Left ventricle myocardium inferior (tissue), 1 donor: ENCODE measurements at regions not wholly inside any gene's neighbourhood (a gene's known extent, or its start where the extent isn't known, plus 50 kb on each side); places are given as distances from the start of the nearest gene placed in this dataset.

Source experiments
- DNase-seq: peaks from one replicate; pipeline ENCODE4 v3.0.0-alpha.2; 2020
- H3K27ac ChIP-seq: fragments of 200-600 bp; replicated peaks from 2 replicates; pipeline ENCODE4 v1.8.0; 2021
- H3K27me3 ChIP-seq: fragments of 200-600 bp; 2 replicates; pipeline ENCODE4 v1.8.0; 2021; ENCODE audit warnings: low read depth
- H3K36me3 ChIP-seq: fragments of 200-600 bp; 2 replicates; pipeline ENCODE4 v1.8.0; 2021
- H3K4me1 ChIP-seq: fragments of 200-600 bp; 2 replicates; pipeline ENCODE4 v1.8.0; 2021
- H3K4me3 ChIP-seq: fragments of 200-600 bp; 2 replicates; pipeline ENCODE4 v1.8.0; 2021; ENCODE audit warnings: mild to moderate bottlenecking, moderate library complexity
- H3K9me3 ChIP-seq: fragments of 200-600 bp; replicated peaks from 2 replicates; pipeline ENCODE4 v1.8.0; 2021
- intact Hi-C: fragments of 100-400 bp; cut with micrococcal nuclease; formaldehyde crosslinking; loops from one replicate; pipeline ENCODE4 v1.11.0; 2022
- TF ChIP-seq, protein P1 (sequence below): fragments of 200-600 bp; IDR thresholded peaks from 2 replicates; pipeline ENCODE4 v1.8.0; 2021; ENCODE audit warnings: antibody characterized with exemption, mild to moderate bottlenecking, borderline replicate concordance
- donor health status: DM: no; HTN: yes; CAD: no; lungs with severe emphysema.

DNA sequence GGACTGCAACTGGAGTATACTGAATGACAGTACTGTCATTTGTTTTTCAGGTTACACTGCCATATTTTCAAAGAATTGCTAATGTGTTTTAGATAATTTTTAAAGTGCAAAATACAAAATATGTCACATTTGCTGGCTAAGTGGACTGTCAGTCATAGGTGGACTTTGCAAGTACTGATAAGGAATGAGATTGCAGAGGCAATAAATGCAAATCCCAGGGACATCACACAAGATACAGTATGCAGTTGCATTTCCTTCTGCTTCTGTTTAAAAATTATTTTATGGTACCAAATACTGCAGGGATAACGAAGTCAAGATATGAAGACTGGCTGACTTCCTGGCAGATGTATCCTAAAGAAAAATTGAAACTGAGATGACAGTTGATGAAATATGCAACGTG is 237.6 kb upstream of the MAGI2 start:
- intact Hi-C loops, result no loop called here
- no peaks in the 10 kb centered on the region for H3K4me1 ChIP-seq
- no peaks in the 10 kb centered on the region for H3K27me3 ChIP-seq
- no peak overlapping the region for H3K27ac ChIP-seq
- DNase-seq, result no peak
- H3K36me3 ChIP-seq, result no peaks in the 10 kb centered on the region
- TF ChIP-seq, protein P1, sequence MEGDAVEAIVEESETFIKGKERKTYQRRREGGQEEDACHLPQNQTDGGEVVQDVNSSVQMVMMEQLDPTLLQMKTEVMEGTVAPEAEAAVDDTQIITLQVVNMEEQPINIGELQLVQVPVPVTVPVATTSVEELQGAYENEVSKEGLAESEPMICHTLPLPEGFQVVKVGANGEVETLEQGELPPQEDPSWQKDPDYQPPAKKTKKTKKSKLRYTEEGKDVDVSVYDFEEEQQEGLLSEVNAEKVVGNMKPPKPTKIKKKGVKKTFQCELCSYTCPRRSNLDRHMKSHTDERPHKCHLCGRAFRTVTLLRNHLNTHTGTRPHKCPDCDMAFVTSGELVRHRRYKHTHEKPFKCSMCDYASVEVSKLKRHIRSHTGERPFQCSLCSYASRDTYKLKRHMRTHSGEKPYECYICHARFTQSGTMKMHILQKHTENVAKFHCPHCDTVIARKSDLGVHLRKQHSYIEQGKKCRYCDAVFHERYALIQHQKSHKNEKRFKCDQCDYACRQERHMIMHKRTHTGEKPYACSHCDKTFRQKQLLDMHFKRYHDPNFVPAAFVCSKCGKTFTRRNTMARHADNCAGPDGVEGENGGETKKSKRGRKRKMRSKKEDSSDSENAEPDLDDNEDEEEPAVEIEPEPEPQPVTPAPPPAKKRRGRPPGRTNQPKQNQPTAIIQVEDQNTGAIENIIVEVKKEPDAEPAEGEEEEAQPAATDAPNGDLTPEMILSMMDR, result no peak
- no peaks in the 10 kb centered on the region for H3K9me3 ChIP-seq
- H3K4me3 ChIP-seq, result no peak overlapping the region

DNA sequence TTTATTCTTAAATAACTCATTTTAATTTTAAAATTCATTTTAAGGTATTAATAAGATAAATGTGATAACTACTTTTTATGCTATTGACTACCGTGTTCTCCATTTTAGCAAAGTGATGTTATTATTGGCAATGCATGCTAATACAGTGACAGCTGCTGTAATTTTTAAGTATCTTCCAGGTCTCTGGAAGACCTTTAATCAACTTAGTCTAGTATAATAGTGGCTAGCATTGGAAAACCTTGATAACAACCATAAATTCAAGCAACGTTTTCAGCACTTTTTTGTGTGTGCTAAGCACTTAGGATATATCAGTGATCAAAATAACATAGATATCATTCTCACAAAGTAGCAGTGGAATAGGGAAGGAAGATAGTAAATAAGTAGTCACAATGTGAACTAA is 230.9 kb upstream of the MAGI2 start:
- Histone ChIP-seq H3K4me1 (no peaks in the 10 kb centered on the region), H3K36me3 (no peaks in the 10 kb centered on the region), H3K4me3 (no peak overlapping the region), H3K9me3 (peaks cover 8% of the 10 kb centered on the region), H3K27ac (no peak overlapping the region), H3K27me3 (no peaks in the 10 kb centered on the region)
- TF ChIP-seq, protein P1, result no peak
- intact Hi-C loops, result no loop called here
- no peak for DNase-seq

DNA sequence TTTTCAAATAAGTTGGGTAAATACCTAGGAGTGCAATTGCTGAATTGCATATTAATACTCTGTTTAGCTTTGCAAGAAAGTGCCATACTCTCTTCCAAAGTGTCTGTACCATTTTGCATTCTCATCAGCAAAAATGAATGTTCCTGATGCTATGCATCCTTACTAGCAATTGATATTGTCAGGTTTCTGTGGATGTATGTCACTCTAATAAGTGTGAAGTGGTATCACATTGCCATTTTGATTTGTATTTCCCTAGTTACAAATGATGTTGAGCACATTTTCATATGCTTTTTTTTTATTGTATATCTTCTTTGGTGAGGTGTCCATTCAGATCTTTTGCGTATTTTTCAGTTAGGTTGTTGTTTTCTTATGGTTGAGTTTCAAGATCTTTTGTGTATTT is 230.4 kb upstream of the MAGI2 start:
- H3K36me3 ChIP-seq, result no peaks in the 10 kb centered on the region
- no peak overlapping the region for H3K27ac ChIP-seq
- no peaks in the 10 kb centered on the region for H3K4me1 ChIP-seq
- H3K4me3 ChIP-seq, result no peak overlapping the region
- intact Hi-C loops, result no loop called here
- H3K9me3 ChIP-seq, result peaks cover 8% of the 10 kb centered on the region
- H3K27me3 ChIP-seq, result no peaks in the 10 kb centered on the region
- no peak for DNase-seq
- TF ChIP-seq, protein P1, result no peak

DNA sequence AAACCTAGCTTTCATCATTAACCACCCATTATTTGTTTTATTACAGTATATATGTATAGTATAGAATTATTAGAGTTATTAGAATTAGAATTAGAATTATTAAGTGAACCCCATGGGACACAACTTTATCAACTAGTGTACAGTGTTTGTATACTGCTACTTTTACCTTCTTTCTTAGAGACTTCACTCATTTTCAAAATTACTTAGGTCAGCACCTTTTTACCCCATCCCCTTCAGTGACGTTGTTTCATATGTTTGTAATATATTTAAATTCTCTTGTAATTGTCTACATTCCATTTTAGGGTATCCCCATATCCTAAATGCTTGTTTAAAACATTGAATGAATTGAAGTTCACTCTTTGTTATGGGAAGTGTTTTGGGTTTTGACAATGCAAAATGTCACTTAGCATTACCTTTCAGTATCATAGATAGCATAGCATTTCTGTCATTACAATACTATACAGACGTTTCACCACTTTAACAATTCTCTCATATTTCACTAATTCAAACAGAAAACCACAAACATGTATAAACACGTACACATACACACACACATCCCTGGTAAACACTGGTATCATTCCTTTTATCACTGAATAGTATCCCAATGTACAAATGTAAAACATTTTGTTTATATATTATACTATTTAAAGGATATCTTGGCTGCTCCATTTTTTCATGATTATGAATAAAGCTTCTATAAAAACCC is 229.9 kb upstream of the MAGI2 start:
- no peak for DNase-seq
- TF ChIP-seq, protein P1, result no peak
- peaks cover 8% of the 10 kb centered on the region for H3K9me3 ChIP-seq
- no peaks in the 10 kb centered on the region for H3K27me3 ChIP-seq
- no peaks in the 10 kb centered on the region for H3K36me3 ChIP-seq
- intact Hi-C loops, result no loop called here
- no peak overlapping the region for H3K27ac ChIP-seq
- H3K4me1 ChIP-seq, result no peaks in the 10 kb centered on the region
- no peak overlapping the region for H3K4me3 ChIP-seq

DNA sequence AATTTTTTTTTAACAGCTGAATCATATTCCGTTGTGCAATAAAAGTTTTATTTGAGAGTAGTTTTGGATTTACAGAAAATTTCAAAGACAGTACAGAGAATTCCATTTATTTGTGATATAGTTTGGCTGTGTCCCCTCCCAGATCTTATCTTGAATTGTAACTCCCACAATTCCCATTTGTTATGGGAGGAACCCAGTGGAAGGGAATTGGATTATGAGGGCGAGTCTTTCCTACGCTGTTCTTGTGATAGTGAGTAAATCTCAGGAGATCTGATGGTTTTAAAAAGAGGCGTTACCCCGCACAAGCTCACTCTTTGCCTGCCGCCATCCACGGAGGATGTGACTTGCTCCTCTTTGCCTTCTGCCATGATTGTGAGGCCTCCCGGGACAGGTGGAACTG is 228.0 kb upstream of the MAGI2 start:
- Histone ChIP-seq H3K36me3 (no peaks in the 10 kb centered on the region), H3K27ac (no peak overlapping the region), H3K9me3 (peaks cover 8% of the 10 kb centered on the region), H3K27me3 (no peaks in the 10 kb centered on the region), H3K4me1 (no peaks in the 10 kb centered on the region), H3K4me3 (no peak overlapping the region)
- TF ChIP-seq, protein P1, result no peak
- intact Hi-C loops, result no loop called here
- no peak for DNase-seq

DNA sequence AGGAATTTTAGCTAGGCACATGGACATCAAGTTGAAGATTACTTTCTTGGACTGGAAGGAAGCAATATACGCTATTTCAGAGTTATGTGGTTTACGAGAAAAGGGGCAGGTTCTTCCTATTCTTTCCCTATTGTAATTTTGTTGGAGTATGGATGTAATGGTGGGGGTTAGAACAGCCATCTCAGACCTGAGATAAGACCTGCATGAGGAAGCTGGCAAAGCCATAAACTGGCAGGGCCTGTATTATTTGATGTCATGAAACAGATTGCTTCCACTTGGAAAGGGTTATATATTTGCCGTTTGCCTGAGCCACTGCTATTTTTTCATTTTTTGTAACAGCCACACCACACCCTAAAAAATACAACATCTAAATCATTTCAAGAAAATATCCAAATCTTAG is 220.5 kb upstream of the MAGI2 start:
- H3K27me3 ChIP-seq, result no peaks in the 10 kb centered on the region
- H3K4me3 ChIP-seq, result no peak overlapping the region
- TF ChIP-seq, protein P1, result no peak
- DNase-seq, result no peak
- intact Hi-C loops, result no loop called here
- H3K9me3 ChIP-seq, result no peaks in the 10 kb centered on the region
- H3K27ac ChIP-seq, result no peak overlapping the region
- H3K4me1 ChIP-seq, result no peaks in the 10 kb centered on the region
- no peaks in the 10 kb centered on the region for H3K36me3 ChIP-seq
